DMS153 treated with DMSO at 0.1 percent for 48 hours (cell line): ENCODE measurements at regions not wholly inside any gene's neighbourhood (a gene's known extent, or its start where the extent isn't known, plus 50 kb on each side); places are given as distances from the start of the nearest gene placed in this dataset.
"Not testable (repeated sequence)": the region's sequence is repeated elsewhere in the genome, so short reads cannot be mapped to it uniquely, and the experiment has no call there.

Experiments
- DNase-seq: peaks from one replicate; lab custom pipeline; 2025; ENCODE audit not compliant: unreplicated experiment; lab: John Stamatoyannopoulos, UW

- no peak for DNase-seq
Observed at GRCh38 chr3:67145738-67146137, 147.6 kb downstream of the KBTBD8 start.

DNA sequence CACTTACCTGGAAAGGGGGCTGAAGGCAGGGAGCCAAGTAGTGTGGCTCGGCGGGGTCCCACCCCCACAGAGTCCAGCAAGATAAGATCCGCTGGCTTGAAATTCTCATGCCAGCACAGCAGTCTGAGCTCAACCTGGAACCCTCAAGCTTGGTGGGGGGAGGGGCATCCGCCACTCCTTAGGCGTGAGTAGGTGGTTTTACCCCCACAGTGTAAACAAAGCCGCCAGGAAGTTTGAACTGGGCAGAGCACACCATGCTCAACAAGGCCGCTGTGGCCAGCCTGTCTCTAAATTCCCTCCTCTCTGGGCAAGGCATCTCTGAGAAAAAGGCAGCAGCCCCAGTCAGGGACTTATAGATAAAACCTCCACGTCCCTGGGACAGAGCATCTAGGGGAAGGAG, 156.3 kb downstream of the KBTBD8 start:
- DNase-seq: no peak

DNA sequence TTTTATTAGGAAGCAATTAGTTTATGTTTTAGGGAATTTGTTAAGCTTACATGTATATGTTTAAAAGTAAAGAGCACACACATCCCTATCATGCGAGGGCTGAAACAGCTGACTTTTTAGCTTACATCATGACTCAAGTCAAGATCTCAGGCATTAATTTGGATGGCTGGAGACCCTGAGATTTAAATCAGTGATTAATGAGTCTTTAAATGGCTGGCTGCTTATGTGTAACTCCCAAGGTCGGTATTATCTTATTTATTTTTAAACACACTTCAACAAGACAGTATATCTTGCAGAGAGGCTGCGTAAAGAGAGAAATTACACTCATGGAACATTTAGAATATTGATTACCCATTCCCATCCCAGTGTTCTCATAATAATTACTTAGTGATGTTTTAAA, 169.4 kb downstream of the KBTBD8 start:
- no peak for DNase-seq

DNA sequence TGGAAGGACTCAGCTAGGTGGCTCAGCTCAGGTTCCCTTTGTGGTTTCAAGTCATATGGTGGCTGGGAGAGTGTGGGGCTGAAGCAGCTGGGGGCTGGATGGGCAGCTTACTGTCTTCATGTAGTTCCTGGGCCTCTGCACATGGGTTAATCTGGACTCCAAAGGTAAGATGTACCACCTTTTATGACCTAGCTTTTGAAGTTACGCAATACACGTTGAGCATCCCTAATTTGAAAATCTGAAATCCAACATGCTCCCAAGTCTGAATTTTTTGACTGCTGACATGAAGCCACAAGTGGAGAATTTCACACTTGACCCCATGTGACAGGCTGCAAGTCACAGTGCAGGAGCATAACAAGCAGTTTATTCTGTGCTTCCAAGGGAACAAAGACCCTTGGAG, 173.7 kb downstream of the KBTBD8 start:
- no peak for DNase-seq

- not testable (repeated sequence) for DNase-seq
Observed at GRCh38 chr3:67173130-67173529, 175.0 kb downstream of the KBTBD8 start.

DNA sequence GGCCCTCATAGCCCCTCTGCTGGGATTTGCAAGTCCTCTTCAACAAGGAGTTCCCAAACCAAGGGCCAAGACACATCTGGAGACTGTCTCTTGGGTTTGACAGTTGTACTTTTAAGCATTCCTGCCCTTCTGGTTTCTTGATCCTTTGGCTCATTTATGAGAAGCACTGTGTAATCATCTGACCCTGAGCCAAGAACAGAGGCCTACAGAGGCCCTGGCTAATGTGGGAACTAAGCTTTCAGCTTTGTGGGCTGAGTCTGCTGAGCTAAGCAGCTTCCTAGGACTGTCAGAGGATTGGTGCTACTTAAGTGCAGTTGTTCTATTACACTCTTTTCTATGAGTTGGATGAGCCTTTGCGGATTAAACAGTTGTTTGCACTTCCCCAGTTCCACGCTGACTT, 178.3 kb downstream of the KBTBD8 start:
- DNase-seq: no peak

GRCh38 chr3:67192466-67192865, 194.4 kb downstream of the KBTBD8 start:
- DNase-seq: no peak

GRCh38 chr3:67196677-67197076, 198.6 kb downstream of the KBTBD8 start:
- DNase-seq: no peak

DNA sequence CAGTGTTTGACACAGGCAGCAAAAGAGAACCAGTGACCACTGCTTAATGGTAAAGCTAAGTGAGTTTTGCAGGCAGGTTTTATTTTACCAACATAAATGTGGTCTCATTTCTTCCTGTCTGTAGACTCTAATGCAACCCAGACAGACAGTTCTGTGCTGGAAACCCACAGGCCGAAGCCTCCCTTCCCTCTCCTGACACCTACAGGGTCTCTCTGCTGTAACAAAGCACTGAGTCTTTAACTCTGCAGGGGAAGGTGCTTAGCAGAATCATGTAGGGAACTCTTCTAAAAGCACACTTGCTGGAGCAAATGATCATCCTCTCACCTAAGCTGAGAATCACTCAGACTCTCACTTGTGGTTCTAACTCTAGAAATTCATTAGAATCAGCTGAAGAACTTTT, 200.3 kb downstream of the KBTBD8 start:
- DNase-seq: no peak

DNA sequence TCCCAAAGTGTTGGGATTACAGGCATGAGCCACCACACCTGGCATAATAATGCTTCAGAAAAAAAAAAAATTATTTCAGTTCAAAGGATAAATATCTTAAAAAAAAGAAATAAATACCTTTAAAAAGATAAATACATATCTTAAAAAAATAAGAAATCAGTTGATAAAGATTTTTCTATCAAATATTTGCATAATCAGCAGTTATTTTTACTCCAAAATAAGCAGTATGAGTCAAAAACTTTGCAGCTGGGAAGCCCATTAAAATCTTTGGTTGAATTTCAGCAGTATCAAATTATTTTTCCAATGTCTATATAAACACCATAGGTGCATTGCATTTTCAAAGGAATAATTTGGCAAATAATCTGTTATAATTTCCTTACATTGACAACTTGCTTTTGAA, 202.5 kb downstream of the KBTBD8 start:
- DNase-seq: no peak

DNA sequence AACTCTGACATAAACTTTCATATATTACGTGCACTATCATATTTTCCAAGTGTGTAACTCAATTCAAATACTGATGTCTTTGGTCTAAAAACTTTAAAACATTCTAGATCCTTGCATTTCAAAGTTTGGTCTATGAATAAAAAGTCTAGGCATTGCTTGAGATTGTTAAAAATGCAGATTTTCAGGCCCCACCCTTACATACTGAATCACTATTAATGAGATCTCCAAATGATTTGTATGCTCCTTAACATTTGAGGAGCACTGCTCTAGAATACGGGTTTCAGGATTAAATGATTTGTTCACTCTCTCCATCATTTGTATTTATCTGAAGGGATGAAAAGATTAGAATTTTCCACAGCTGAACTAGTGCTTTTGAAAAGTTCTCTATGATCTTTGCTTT, 202.9 kb downstream of the KBTBD8 start:
- no peak for DNase-seq

- no peak for DNase-seq
Observed at GRCh38 chr3:67202053-67202452, 203.9 kb downstream of the KBTBD8 start.

- DNase-seq: no peak
Observed at GRCh38 chr3:67204951-67205350, 206.8 kb downstream of the KBTBD8 start.

- DNase-seq: no peak
Observed at GRCh38 chr3:67215690-67216089, 217.6 kb downstream of the KBTBD8 start.

GRCh38 chr3:67227030-67227429, 228.9 kb downstream of the KBTBD8 start:
- no peak for DNase-seq

DNA sequence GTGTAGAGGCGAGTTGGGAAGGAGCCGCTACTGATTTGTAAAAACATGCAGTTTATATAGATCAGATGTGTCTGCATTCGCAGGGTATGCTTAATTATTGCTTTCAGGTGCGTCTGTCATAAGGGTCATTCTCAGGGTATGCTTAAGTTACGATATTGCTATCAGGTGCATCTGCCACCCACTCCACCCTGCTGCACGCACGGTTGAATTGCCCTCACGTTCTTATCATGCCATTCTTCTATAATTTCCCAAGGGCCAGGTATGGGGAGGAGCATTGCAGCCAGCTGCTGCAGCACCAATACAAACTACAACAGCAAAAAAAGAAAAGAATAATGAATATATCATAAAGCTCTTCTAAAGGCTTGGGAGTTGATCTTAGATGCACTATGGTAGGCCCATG, 230.0 kb downstream of the KBTBD8 start:
- no peak for DNase-seq

- no peak for DNase-seq
Observed at GRCh38 chr3:67232642-67233041, 234.5 kb downstream of the KBTBD8 start.

DNA sequence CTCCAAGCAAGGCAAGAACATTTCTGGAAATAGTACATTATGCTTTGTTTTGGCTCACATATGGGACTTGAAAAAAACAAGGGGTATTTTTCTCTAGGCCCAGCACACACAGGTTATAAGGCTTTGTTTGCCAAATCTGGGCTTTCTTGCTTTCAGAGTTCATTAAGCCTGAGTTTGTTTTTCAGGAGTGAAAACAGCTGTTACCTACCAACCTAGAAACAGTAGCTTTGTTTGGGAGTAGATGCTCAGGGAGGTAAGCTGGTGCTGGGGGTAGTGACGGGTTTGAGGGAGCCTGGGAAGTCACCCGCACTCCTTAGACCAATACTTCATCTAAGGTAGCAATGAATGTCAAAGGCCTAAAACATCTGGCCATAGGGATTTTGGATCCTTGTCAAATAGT, 241.2 kb downstream of the KBTBD8 start:
- DNase-seq: no peak

DNA sequence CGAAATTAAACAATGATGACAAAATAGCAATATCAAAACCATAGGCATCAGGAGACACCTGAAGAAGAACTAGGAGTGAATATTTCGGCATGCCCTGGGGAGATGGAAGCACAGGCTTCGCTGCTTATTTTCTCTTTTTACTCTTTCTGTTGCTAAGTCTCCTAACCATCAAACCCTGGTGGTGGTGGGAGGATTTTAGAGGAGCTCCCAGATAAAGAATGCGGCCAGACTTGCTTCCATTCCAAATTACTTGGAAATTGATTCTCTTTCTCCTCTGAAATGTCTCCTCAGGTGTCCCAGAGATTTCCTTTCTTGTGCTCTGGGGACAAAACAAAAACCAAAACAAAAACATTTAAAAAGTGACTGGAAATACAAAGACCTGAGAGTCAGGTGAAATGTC, 243.0 kb downstream of the KBTBD8 start:
- DNase-seq: no peak

GRCh38 chr3:67244130-67244529, 246.0 kb downstream of the KBTBD8 start:
- no peak for DNase-seq

DNA sequence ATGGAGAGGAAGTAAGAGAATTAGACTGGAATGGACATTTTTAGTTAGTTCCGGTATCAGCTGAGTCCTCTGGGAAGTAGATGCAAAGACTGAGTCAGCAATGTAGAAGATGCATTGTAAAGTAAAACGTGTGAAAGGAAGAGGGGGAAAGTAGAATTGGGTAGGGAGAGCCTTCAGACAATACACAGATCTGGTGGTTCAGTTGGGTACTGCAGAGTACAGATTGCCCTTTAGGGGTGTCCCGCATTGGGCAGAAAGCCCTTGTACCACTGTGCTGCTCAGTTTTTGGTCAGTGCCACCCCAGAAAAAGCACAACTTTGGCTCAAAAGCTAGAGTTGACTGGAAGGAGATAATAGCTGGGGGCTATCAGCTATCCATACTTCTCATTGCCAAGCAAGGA, 247.4 kb downstream of the KBTBD8 start:
- no peak for DNase-seq

DNA sequence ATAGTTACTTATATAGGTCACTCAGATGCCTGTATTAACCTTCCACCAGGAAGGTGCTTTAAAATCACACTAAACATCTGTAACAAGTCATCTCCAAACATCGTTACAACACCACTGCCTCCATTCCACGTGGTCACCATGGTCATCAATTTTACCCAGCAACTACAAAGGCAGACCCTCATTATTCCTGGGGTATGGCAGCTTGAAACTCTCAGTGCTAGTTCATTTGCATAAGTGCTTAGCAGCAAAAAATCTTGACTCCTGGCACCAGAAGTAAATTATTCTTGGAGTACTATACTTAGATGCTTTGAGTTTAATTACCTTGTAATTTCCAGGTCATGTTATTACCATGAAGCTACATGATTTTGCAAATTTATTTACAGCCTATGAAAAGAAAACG, 250.6 kb downstream of the KBTBD8 start:
- no peak for DNase-seq

GRCh38 chr3:67252906-67253305, 254.8 kb downstream of the KBTBD8 start:
- not testable (repeated sequence) for DNase-seq

- DNase-seq: no peak
Observed at GRCh38 chr3:67278015-67278618, 280.0 kb downstream of the KBTBD8 start.
